ENCODE measurements at regions not wholly inside any gene's neighbourhood (a gene's known extent, or its start where the extent isn't known, plus 50 kb on each side); places are given as distances from the start of the nearest gene placed in this dataset.

DNA sequence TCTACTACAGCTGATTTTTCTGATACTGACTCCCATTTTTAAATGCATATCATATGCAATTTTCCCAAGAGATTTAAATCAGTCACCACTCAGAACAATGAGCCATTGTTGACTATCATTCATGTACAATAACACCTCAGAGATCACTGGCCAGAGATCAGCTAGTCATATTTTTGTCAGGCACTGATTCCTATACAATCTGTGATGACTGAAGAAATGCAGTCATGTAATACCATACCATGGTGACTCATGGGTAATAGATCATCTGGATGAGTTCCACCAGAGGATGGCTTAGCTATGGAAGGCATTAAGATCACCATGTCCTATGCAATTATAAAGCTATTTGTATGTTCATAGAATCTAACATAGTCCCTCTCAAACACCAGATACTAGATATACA is 285.7 kb upstream of the DCC start:
- TF ChIP-seq, protein P1, sequence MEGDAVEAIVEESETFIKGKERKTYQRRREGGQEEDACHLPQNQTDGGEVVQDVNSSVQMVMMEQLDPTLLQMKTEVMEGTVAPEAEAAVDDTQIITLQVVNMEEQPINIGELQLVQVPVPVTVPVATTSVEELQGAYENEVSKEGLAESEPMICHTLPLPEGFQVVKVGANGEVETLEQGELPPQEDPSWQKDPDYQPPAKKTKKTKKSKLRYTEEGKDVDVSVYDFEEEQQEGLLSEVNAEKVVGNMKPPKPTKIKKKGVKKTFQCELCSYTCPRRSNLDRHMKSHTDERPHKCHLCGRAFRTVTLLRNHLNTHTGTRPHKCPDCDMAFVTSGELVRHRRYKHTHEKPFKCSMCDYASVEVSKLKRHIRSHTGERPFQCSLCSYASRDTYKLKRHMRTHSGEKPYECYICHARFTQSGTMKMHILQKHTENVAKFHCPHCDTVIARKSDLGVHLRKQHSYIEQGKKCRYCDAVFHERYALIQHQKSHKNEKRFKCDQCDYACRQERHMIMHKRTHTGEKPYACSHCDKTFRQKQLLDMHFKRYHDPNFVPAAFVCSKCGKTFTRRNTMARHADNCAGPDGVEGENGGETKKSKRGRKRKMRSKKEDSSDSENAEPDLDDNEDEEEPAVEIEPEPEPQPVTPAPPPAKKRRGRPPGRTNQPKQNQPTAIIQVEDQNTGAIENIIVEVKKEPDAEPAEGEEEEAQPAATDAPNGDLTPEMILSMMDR (IDR thresholded peaks at IDR 0.05) = no peak
- TF ChIP-seq EZH2 (IDR thresholded peaks at IDR 0.05) = no peak
- TF ChIP-seq EZH2phosphoT487 (IDR thresholded peaks at IDR 0.05) = no peak

Measured in neural progenitor cell (in vitro differentiated cells).